Gastrocnemius medialis (tissue), 4 donors: ENCODE measurements at regions not wholly inside any gene's neighbourhood (a gene's known extent, or its start where the extent isn't known, plus 50 kb on each side); places are given as distances from the start of the nearest gene placed in this dataset.

ENCODE experiments used
- ATAC-seq, 2 donors: fragments of 150-250 bp; one replicate each; pipeline ENCODE4 v1.9.1; 2016
- DNase-seq, 2 donors: peaks; one replicate each; pipeline ENCODE4 v3.0.0-alpha.2; 2019
- H3K27ac ChIP-seq, 4 donors: fragments of 200-600 bp; sonication (generic); 1 replicate in 1 of 4; 2 replicates in 3 of 4; pipeline ENCODE4 v1.5.1; 2016 to 2018; ENCODE audit warnings: mild to moderate bottlenecking in 2 of 4, moderate library complexity in 1 of 4
- H3K27me3 ChIP-seq, 3 donors: fragments of 200-600 bp; sonication (generic) in 2 of 3; 1 replicate in 1 of 3; 2 replicates in 2 of 3; pipeline versions ENCODE4 v1.5.1 to v1.6.0; 2016 to 2019; ENCODE audit warnings: mild to moderate bottlenecking in 1 of 3, moderate library complexity in 1 of 3
- H3K36me3 ChIP-seq, 2 donors: fragments of 200-600 bp; sonication (generic) in 1 of 2; one replicate each; pipeline ENCODE4 v1.5.1; 2017 to 2018
- H3K4me1 ChIP-seq, 2 donors: fragments of 200-600 bp; sonication (generic) in 1 of 2; one replicate each; pipeline ENCODE4 v1.5.1; 2016 to 2017; ENCODE audit warnings: mild to moderate bottlenecking in 2 of 2
- H3K4me3 ChIP-seq, 4 donors: fragments of 200-600 bp; sonication (generic) in 3 of 4; 1 replicate in 1 of 4; 2 replicates in 3 of 4; pipeline ENCODE4 v1.5.1; 2016 to 2019; ENCODE audit warnings: mild to moderate bottlenecking in 2 of 4
- H3K9me3 ChIP-seq, 3 donors: fragments of 200-600 bp; sonication (generic) in 2 of 3; 1 replicate in 1 of 3; 2 replicates in 2 of 3; pipeline ENCODE4 v1.5.1; 2016 to 2019
- CTCF ChIP-seq, 5 experiments: fragments of 450-650 bp in 3 of 5; fragments of 200-600 bp in 2 of 5; sonication (generic) in 2 of 5; IDR thresholded peaks in 4 of 5; conservative IDR thresholded peaks in 1 of 5; 1 replicate in 4 of 5; 2 replicates in 1 of 5; pipeline ENCODE4 v1.5.1; 2016 to 2019; ENCODE audit warnings: antibody characterized with exemption in 5 of 5, mild to moderate bottlenecking in 3 of 5, moderate library complexity in 3 of 5
- POLR2A ChIP-seq, 2 donors: fragments of 450-650 bp; IDR thresholded peaks; one replicate each; pipeline ENCODE4 v1.6.1; 2017; ENCODE audit warnings: antibody characterized with exemption in 2 of 2, mild to moderate bottlenecking in 2 of 2, moderate library complexity in 2 of 2
- in situ Hi-C, 4 donors: fragments of 200-750 bp; cut with MboI; loops; one replicate each; pipeline versions ENCODE4 v1.15.0 to v1.8.0; 2017; ENCODE audit warnings: low sequenced_read_pairs in 4 of 4
- intact Hi-C: fragments of 100-400 bp; cut with DNase I; formaldehyde crosslinking; loops from one replicate; pipeline ENCODE4 v1.15.1; 2023; ENCODE audit warnings: low total_unique reads

GRCh38 chr2:103788951-103789350, 1027.1 kb downstream of the TMEM182 start:
- no peak overlapping the region for H3K27ac ChIP-seq
- H3K27me3 ChIP-seq = no peaks in the 10 kb centered on the region
- TF ChIP-seq POLR2A (IDR thresholded peaks at IDR 0.05) (no peak), CTCF (IDR thresholded peaks at IDR 0.05 in 4 of 5, conservative IDR thresholded peaks at IDR 0.05 in 1 of 5) (no peak)
- DNase-seq (no peak), ATAC-seq (no peak)
- H3K36me3 ChIP-seq = no peaks in the 10 kb centered on the region
- no peak overlapping the region for H3K4me3 ChIP-seq
- H3K9me3 ChIP-seq = no peaks in the 10 kb centered on the region
- in situ Hi-C loops = no loop called here
- H3K4me1 ChIP-seq = no peaks in the 10 kb centered on the region
- intact Hi-C loops = no loop called here

- no peak for ATAC-seq
- Histone ChIP-seq H3K4me1 (no peaks in the 10 kb centered on the region), H3K27ac (no peak overlapping the region), H3K4me3 (no peak overlapping the region), H3K9me3 (no peaks in the 10 kb centered on the region), H3K27me3 (no peaks in the 10 kb centered on the region), H3K36me3 (no peaks in the 10 kb centered on the region)
- in situ Hi-C loops (no loop called here), intact Hi-C loops (no loop called here)
- no peak for TF ChIP-seq POLR2A (IDR thresholded peaks at IDR 0.05)
- TF ChIP-seq CTCF (IDR thresholded peaks at IDR 0.05 in 4 of 5, conservative IDR thresholded peaks at IDR 0.05 in 1 of 5) = no peak
- DNase-seq = no peak
Observed at GRCh38 chr2:103789381-103790095, 1027.7 kb downstream of the TMEM182 start.

- TF ChIP-seq POLR2A (IDR thresholded peaks at IDR 0.05) (no peak), CTCF (IDR thresholded peaks at IDR 0.05 in 4 of 5, conservative IDR thresholded peaks at IDR 0.05 in 1 of 5) (no peak)
- intact Hi-C loops (no loop called here), in situ Hi-C loops (no loop called here)
- no peak overlapping the region for H3K4me3 ChIP-seq
- no peaks in the 10 kb centered on the region for H3K27me3 ChIP-seq
- no peak for ATAC-seq
- H3K4me1 ChIP-seq = no peaks in the 10 kb centered on the region
- H3K27ac ChIP-seq = no peak overlapping the region
- no peaks in the 10 kb centered on the region for H3K9me3 ChIP-seq
- no peak for DNase-seq
- H3K36me3 ChIP-seq = no peaks in the 10 kb centered on the region
Observed at GRCh38 chr2:103792042-103792441, 1030.2 kb downstream of the TMEM182 start.

- Histone ChIP-seq H3K36me3 (no peaks in the 10 kb centered on the region), H3K27ac (no peak overlapping the region), H3K4me1 (no peaks in the 10 kb centered on the region), H3K4me3 (no peak overlapping the region), H3K9me3 (no peaks in the 10 kb centered on the region), H3K27me3 (no peaks in the 10 kb centered on the region)
- no peak for TF ChIP-seq CTCF (IDR thresholded peaks at IDR 0.05 in 4 of 5, conservative IDR thresholded peaks at IDR 0.05 in 1 of 5)
- no peak for TF ChIP-seq POLR2A (IDR thresholded peaks at IDR 0.05)
- in situ Hi-C loops = no loop called here
- ATAC-seq = no peak
- intact Hi-C loops = no loop called here
- DNase-seq = no peak
Observed at GRCh38 chr2:103798291-103798690, 1036.5 kb downstream of the TMEM182 start.

- Histone ChIP-seq H3K4me1 (no peaks in the 10 kb centered on the region), H3K27me3 (no peaks in the 10 kb centered on the region), H3K9me3 (no peaks in the 10 kb centered on the region), H3K4me3 (no peak overlapping the region), H3K36me3 (no peaks in the 10 kb centered on the region), H3K27ac (no peak overlapping the region)
- intact Hi-C loops (no loop called here), in situ Hi-C loops (no loop called here)
- no peak for ATAC-seq
- TF ChIP-seq CTCF (IDR thresholded peaks at IDR 0.05 in 4 of 5, conservative IDR thresholded peaks at IDR 0.05 in 1 of 5) (no peak), POLR2A (IDR thresholded peaks at IDR 0.05) (no peak)
- no peak for DNase-seq
Observed at GRCh38 chr2:103804013-103804412, 1042.2 kb downstream of the TMEM182 start.
